ENCODE measurements at regions not wholly inside any gene's neighbourhood (a gene's known extent, or its start where the extent isn't known, plus 50 kb on each side); places are given as distances from the start of the nearest gene placed in this dataset.

- Mint-ChIP-seq H3K27me3 (no peaks in the 10 kb centered on the region), H3K27ac (no peak overlapping the region), H3K4me3 (no peak overlapping the region), H3K36me3 (ENCODE audit: low read depth) (no peaks in the 10 kb centered on the region), H3K9me3 (peaks cover 3% of the 10 kb centered on the region), H3K4me1 (ENCODE audit: low read depth) (no peaks in the 10 kb centered on the region)
- intact Hi-C loops (cut with micrococcal nuclease), result no loop called here
- no peak for DNase-seq
- TF ChIP-seq CTCF (IDR thresholded peaks at IDR 0.05), result no peak
- ChIA-PET CTCF (interaction anchor here (1.5 kb wide), 1 partner anchor 18 kb away, joined by 3 read pairs; no protein-coding TSS in a partner anchor), POLR2A (no interaction called here)
- no peak for ATAC-seq
Observed at GRCh38 chr11:42542336-42542735, 769.5 kb upstream of the API5 start.

- intact Hi-C loops (cut with micrococcal nuclease), result no loop called here
- POLR2A ChIA-PET, result no interaction called here
- no peak overlapping the region for H3K4me3 Mint-ChIP-seq
- no peak overlapping the region for H3K27ac Mint-ChIP-seq
- H3K4me1 Mint-ChIP-seq (ENCODE audit: low read depth), result no peaks in the 10 kb centered on the region
- ATAC-seq, result no peak
- H3K9me3 Mint-ChIP-seq, result peaks cover 3% of the 10 kb centered on the region
- H3K36me3 Mint-ChIP-seq (ENCODE audit: low read depth), result no peaks in the 10 kb centered on the region
- CTCF ChIA-PET, result no interaction called here
- DNase-seq, result no peak
- TF ChIP-seq CTCF (IDR thresholded peaks at IDR 0.05), result no peak
- H3K27me3 Mint-ChIP-seq, result no peaks in the 10 kb centered on the region
Observed at GRCh38 chr11:42543844-42544419, 767.9 kb upstream of the API5 start.

GRCh38 chr11:42544726-42545125, 767.1 kb upstream of the API5 start:
- no peaks in the 10 kb centered on the region for H3K36me3 Mint-ChIP-seq (ENCODE audit: low read depth)
- intact Hi-C loops (cut with micrococcal nuclease), result no loop called here

GRCh38 chr11:42545954-42546353, 765.8 kb upstream of the API5 start:
- TF ChIP-seq CTCF (IDR thresholded peaks at IDR 0.05), result no peak
- DNase-seq, result no peak
- Mint-ChIP-seq H3K4me1 (ENCODE audit: low read depth) (no peaks in the 10 kb centered on the region), H3K36me3 (ENCODE audit: low read depth) (no peaks in the 10 kb centered on the region), H3K27ac (no peak overlapping the region), H3K9me3 (peaks cover 7% of the 10 kb centered on the region), H3K4me3 (no peak overlapping the region), H3K27me3 (no peaks in the 10 kb centered on the region)
- ChIA-PET CTCF (no interaction called here), POLR2A (no interaction called here)
- no peak for ATAC-seq
- intact Hi-C loops (cut with micrococcal nuclease), result no loop called here

More at GRCh38 chr11:42544726-42545125, 767.1 kb upstream of the API5 start:
- TF ChIP-seq CTCF (IDR thresholded peaks at IDR 0.05), result no peak
- Mint-ChIP-seq H3K9me3 (peaks cover 6% of the 10 kb centered on the region), H3K4me1 (ENCODE audit: low read depth) (no peaks in the 10 kb centered on the region), H3K27me3 (no peaks in the 10 kb centered on the region), H3K4me3 (no peak overlapping the region), H3K27ac (no peak overlapping the region)
- DNase-seq (no peak), ATAC-seq (no peak)
- ChIA-PET CTCF (no interaction called here), POLR2A (no interaction called here)

- ATAC-seq (no peak), DNase-seq (no peak)
- ChIA-PET POLR2A (no interaction called here), CTCF (no interaction called here)
- no peak overlapping the region for H3K27ac Mint-ChIP-seq
- intact Hi-C loops (cut with micrococcal nuclease), result no loop called here
- H3K9me3 Mint-ChIP-seq, result peaks cover 6% of the 10 kb centered on the region
- TF ChIP-seq CTCF (IDR thresholded peaks at IDR 0.05), result no peak
- no peaks in the 10 kb centered on the region for H3K4me1 Mint-ChIP-seq (ENCODE audit: low read depth)
- H3K4me3 Mint-ChIP-seq, result no peak overlapping the region
- no peaks in the 10 kb centered on the region for H3K36me3 Mint-ChIP-seq (ENCODE audit: low read depth)
- no peaks in the 10 kb centered on the region for H3K27me3 Mint-ChIP-seq
Observed at GRCh38 chr11:42552786-42553185, 759.0 kb upstream of the API5 start.

Data from activated CD8-positive, alpha-beta T cell treated with anti-CD3 and anti-CD28 coated beads for 36 hours (primary cell).